ENCODE measurements at regions not wholly inside any gene's neighbourhood (a gene's known extent, or its start where the extent isn't known, plus 50 kb on each side); places are given as distances from the start of the nearest gene placed in this dataset.

- no peak for TF ChIP-seq LEF1 (IDR thresholded peaks at IDR 0.05; ENCODE audit: borderline replicate concordance)
- TF ChIP-seq BHLHE40 (IDR thresholded peaks at IDR 0.05; ENCODE audit: borderline replicate concordance): no peak
- TF ChIP-seq ELF4 (IDR thresholded peaks at IDR 0.05): no peak
- TF ChIP-seq SUZ12 (IDR thresholded peaks at IDR 0.05): no peak
- no peak for TF ChIP-seq FOXK2 (IDR thresholded peaks at IDR 0.05)
- no peak for TF ChIP-seq NFRKB (IDR thresholded peaks at IDR 0.05)
- no peak for TF ChIP-seq FOXA1 (IDR thresholded peaks at IDR 0.05)
- no peak for TF ChIP-seq PKNOX1 (IDR thresholded peaks at IDR 0.05)
- TF ChIP-seq CTBP1 (IDR thresholded peaks at IDR 0.05; ENCODE audit: borderline replicate concordance): no peak
- no peak for TF ChIP-seq HDGF (IDR thresholded peaks at IDR 0.05; ENCODE audit: borderline replicate concordance)
- TF ChIP-seq SP1 (IDR thresholded peaks at IDR 0.05): no peak
- TF ChIP-seq L3MBTL2 (conservative IDR thresholded peaks at IDR 0.05): no peak
- TF ChIP-seq ZNF384 (IDR thresholded peaks at IDR 0.05): no peak
- no peak for TF ChIP-seq FOXM1 (IDR thresholded peaks at IDR 0.05; ENCODE audit: borderline replicate concordance)
Observed at GRCh38 chr1:163661391-163661790, 339.6 kb downstream of the NUF2 start.
